ENCODE measurements at regions not wholly inside any gene's neighbourhood (a gene's known extent, or its start where the extent isn't known, plus 50 kb on each side); places are given as distances from the start of the nearest gene placed in this dataset.

DNA sequence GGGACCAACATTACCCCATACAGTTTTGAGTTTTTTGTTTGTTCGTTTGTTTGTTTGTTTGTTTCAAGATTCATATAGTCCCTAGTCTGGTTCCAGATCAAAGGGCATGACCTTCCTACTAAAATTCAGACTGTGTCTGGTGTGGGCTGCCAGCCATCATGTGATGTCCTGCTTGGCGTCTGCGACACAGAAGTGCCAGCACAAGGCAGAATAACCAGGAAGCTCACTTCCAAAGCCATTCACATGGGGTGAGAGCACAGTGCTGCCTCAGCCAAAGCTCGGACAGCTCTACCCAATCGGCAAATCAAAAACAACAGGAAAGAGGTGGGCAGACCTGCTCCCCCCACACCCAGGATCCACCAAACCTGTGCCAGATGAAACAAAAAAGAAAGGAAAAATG, 142.6 kb upstream of the THBS1 start:
- TF ChIP-seq, protein P1, sequence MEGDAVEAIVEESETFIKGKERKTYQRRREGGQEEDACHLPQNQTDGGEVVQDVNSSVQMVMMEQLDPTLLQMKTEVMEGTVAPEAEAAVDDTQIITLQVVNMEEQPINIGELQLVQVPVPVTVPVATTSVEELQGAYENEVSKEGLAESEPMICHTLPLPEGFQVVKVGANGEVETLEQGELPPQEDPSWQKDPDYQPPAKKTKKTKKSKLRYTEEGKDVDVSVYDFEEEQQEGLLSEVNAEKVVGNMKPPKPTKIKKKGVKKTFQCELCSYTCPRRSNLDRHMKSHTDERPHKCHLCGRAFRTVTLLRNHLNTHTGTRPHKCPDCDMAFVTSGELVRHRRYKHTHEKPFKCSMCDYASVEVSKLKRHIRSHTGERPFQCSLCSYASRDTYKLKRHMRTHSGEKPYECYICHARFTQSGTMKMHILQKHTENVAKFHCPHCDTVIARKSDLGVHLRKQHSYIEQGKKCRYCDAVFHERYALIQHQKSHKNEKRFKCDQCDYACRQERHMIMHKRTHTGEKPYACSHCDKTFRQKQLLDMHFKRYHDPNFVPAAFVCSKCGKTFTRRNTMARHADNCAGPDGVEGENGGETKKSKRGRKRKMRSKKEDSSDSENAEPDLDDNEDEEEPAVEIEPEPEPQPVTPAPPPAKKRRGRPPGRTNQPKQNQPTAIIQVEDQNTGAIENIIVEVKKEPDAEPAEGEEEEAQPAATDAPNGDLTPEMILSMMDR (IDR thresholded peaks at IDR 0.05; ENCODE audit: extremely low read depth in 1 of 2, insufficient read depth in 1 of 2, low read depth in 1 of 2, low read length in 2 of 2): no peak
- TF ChIP-seq MYC (IDR thresholded peaks at IDR 0.05; ENCODE audit: low read depth, low read length) (no peak), POLR2A (IDR thresholded peaks at IDR 0.05; ENCODE audit: low read depth, low read length) (no peak), FOS (IDR thresholded peaks at IDR 0.05; ENCODE audit: borderline replicate concordance, insufficient read depth, low read length) (no peak), EZH2 (IDR thresholded peaks at IDR 0.05; ENCODE audit: borderline replicate concordance, low read depth, low read length, severe bottlenecking) (no peak), POLR2AphosphoS5 (IDR thresholded peaks at IDR 0.05; ENCODE audit: insufficient read depth, low read depth, low read length) (no peak), JUN (IDR thresholded peaks at IDR 0.05; ENCODE audit: borderline replicate concordance, insufficient read depth, insufficient read length, low read depth) (no peak)
- TF ChIP-seq, protein P2, sequence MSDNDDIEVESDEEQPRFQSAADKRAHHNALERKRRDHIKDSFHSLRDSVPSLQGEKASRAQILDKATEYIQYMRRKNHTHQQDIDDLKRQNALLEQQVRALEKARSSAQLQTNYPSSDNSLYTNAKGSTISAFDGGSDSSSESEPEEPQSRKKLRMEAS (IDR thresholded peaks at IDR 0.05; ENCODE audit: insufficient read depth, insufficient read length): no peak

Measured in endothelial cell of umbilical vein (primary cell).